SK-N-MC (cell line): ENCODE measurements at regions not wholly inside any gene's neighbourhood (a gene's known extent, or its start where the extent isn't known, plus 50 kb on each side); places are given as distances from the start of the nearest gene placed in this dataset.

ENCODE experiments used
- EZH2 ChIP-seq: fragments of 200-600 bp; sonication (generic); IDR thresholded peaks from one replicate; pipeline ENCODE4 v1.6.1; 2017; ENCODE audit warnings: antibody characterized with exemption
- POLR2AphosphoS5 ChIP-seq: IDR thresholded peaks from 2 replicates; pipeline ENCODE4 v1.6.1; 2012; ENCODE audit warnings: mild to moderate bottlenecking, low read depth, low read length, borderline replicate concordance

DNA sequence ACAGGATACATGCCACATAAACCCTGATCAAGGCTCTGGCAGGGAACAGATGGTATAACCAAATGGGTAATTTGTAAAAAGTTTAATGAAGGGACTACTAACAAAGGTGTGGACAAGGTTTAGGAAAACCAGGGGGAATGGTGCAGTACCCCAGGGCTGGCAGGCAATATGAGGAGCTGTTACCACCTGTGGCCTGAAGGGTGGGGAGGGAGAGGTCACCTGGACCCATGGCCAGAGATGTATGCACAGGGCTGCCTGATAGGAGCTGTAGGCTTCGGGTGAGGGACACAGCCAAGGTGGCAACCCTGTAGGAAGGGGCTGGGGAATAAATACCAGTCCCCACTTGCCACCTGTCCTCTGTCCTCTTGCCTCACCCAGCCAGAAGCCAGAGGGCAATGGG lies 51.4 kb upstream of the ID3 start:
- TF ChIP-seq EZH2, result no peak
- no peak for TF ChIP-seq POLR2AphosphoS5
